Ovary (tissue), 3 donors: ENCODE measurements at regions not wholly inside any gene's neighbourhood (a gene's known extent, or its start where the extent isn't known, plus 50 kb on each side); places are given as distances from the start of the nearest gene placed in this dataset.

Experiments
- CTCF ChIP-seq, 3 donors: fragments of 450-650 bp in 2 of 3; fragments of 200-600 bp in 1 of 3; IDR thresholded peaks; one replicate each; pipeline versions ENCODE4 v1.5.1 to v1.8.0; 2016 to 2022; ENCODE audit warnings: antibody characterized with exemption in 3 of 3, mild to moderate bottlenecking in 1 of 3
- EP300 ChIP-seq: sonication (generic); formaldehyde crosslinking; IDR thresholded peaks from one replicate; pipeline ENCODE4 v1.6.1; 2017; ENCODE audit warnings: antibody characterized with exemption
- POLR2A ChIP-seq: fragments of 450-650 bp; IDR thresholded peaks from one replicate; pipeline ENCODE4 v1.6.1; 2017; ENCODE audit warnings: antibody characterized with exemption, mild to moderate bottlenecking, moderate library complexity
- donor health status: DM: no; HTN: no; CAD: no.

GRCh38 chrX:138930583-138930945, 219.0 kb upstream of the FGF13 start:
- TF ChIP-seq CTCF (IDR thresholded peaks at IDR 0.05) (no peak), POLR2A (no peak), EP300 (no peak)
